Endometrial microvascular endothelial cells (primary cell): ENCODE measurements at regions not wholly inside any gene's neighbourhood (a gene's known extent, or its start where the extent isn't known, plus 50 kb on each side); places are given as distances from the start of the nearest gene placed in this dataset.

ENCODE experiments used
- in situ Hi-C: cut with HindIII; loops from 2 replicates; pipeline ENCODE4 v1.10.0; 2017; ENCODE audit warnings: low sequenced_read_pairs, low pct_unique_long_range_greater_than_20kb; ENCODE audit errors: inconsistent ontology term

DNA sequence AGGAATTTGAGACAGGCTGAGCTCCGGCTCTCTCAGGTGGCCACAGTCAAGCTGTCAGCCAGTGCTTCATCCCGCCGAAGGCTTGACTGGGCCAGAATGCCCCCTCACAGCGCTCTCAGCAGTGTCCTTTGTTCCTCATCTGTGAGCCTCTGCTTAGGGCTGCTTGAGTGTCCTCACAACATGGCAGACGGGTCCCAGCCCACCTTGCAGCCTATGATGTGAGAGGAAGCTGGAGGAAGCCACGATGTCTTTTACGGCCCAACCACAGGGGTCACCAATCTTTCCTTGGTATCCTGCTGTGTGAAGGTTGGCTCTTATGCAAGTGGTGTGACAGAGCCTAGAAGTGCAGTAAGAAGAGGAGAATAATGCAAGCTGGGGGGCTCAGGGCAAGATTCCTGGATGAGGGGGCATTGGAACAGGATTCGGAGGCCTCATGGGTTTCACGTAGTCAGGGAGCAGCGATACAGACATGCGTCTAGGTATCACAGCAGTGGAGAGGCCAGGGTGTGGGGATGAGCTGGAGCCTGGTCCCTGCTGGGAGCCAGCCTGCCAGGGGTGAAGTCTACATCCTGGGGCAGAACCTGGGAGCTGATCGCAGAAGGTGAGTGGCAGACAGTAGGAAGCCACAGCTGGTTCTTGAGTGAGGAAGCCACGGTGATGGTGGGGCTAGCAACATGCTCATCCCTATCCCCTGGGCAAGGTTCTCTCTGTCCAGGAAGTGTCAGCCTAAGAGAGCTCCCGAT lies 234.1 kb downstream of the GLI2 start:
- in situ Hi-C loops: no loop called here

- in situ Hi-C loops: no loop called here
These were observed 236.2 kb downstream of the GLI2 start for GRCh38 chr2:120971866-120972265.

GRCh38 chr2:120972286-120972685 lies 236.6 kb downstream of the GLI2 start:
- in situ Hi-C loops: no loop called here

- in situ Hi-C loops: no loop called here
These were observed 237.5 kb downstream of the GLI2 start for GRCh38 chr2:120973196-120973595.

DNA sequence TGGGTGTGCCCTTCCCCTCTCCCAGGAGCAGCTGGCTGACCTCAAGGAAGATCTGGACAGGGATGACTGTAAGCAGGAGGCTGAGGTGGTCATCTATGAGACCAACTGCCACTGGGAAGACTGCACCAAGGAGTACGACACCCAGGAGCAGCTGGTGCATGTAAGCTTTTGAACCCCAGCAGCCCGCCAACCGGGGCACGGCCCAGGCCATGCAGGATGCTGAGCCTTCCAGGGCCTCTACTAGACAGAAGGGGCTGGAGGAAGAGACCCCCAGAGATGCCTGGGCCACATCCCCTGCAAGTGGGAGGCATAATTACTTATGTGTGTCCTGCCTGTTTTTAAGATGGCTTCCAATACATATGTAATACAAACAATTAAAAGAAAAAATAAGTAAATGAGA lies 239.3 kb downstream of the GLI2 start:
- in situ Hi-C loops: no loop called here

GRCh38 chr2:120976501-120977307 lies 241.0 kb downstream of the GLI2 start:
- in situ Hi-C loops: no loop called here

- in situ Hi-C loops: no loop called here
These were observed 242.1 kb downstream of the GLI2 start for GRCh38 chr2:120977582-120978358.

DNA sequence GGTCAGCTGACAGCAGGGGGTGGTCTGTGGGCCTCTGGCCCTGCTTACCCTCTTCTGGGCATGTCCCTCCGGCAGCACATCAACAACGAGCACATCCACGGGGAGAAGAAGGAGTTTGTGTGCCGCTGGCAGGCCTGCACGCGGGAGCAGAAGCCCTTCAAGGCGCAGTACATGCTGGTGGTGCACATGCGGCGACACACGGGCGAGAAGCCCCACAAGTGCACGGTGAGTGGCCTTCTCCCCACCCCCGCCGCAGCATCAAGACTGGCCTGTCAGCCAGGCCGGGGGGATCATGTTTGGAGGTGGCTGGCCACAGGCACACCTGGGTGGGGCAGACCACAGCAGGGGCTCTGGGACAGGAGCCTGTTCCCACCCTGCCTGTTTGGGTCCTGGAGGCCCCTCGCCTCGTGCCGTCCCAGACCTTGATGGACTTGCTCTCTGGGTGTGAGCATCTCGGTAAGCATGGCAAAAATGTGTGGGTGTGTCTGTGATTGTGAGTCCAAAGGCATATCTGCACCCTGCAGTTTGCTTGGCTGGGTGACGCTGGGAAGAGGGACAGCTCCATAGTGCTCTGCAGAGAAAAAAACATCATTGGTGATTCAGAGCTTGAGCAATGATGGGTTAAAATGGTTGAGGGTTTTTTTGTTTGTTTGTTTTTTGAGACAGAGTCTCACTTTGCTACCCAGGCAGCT lies 242.8 kb downstream of the GLI2 start:
- in situ Hi-C loops: no loop called here

- in situ Hi-C loops: no loop called here
These were observed 243.7 kb downstream of the GLI2 start for GRCh38 chr2:120979398-120979797.

- in situ Hi-C loops: no loop called here
These were observed 244.3 kb downstream of the GLI2 start for GRCh38 chr2:120979921-120980320.

- in situ Hi-C loops: no loop called here
These were observed 245.8 kb downstream of the GLI2 start for GRCh38 chr2:120981443-120981842.

DNA sequence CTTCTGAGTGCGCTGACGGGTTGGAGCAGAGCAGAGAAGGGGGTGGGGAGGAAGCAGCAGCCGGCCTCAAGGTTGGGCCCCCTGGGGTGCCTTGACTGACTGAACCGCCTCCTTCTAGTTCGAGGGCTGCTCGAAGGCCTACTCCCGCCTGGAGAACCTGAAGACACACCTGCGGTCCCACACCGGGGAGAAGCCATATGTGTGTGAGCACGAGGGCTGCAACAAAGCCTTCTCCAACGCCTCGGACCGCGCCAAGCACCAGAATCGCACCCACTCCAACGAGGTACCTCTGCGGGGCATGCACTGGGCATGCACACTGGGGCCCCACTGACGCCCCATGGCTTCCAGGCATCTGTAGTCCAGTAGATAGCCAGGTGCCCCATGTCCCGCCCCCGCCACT lies 246.9 kb downstream of the GLI2 start:
- in situ Hi-C loops: no loop called here

GRCh38 chr2:120983344-120983743 lies 247.7 kb downstream of the GLI2 start:
- in situ Hi-C loops: no loop called here

DNA sequence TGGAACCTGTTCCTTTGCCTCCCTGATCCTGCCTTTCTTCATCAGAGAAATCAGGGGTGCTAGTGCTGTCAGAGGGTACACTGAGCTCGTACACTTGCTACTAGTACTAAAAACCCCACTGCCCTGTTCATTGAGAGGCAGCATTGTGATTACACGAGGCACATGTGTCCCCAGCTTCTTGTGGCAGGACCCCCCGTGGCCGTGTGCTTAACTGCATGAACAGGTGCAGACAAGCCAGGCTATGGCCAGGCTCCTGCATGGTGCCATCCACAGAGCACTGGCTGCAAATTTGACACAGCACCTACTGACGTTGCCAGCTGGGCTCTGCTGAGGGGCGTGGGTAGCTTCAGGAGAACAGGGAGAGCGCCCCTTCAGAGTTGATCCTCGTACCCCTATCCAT lies 248.4 kb downstream of the GLI2 start:
- in situ Hi-C loops: no loop called here

DNA sequence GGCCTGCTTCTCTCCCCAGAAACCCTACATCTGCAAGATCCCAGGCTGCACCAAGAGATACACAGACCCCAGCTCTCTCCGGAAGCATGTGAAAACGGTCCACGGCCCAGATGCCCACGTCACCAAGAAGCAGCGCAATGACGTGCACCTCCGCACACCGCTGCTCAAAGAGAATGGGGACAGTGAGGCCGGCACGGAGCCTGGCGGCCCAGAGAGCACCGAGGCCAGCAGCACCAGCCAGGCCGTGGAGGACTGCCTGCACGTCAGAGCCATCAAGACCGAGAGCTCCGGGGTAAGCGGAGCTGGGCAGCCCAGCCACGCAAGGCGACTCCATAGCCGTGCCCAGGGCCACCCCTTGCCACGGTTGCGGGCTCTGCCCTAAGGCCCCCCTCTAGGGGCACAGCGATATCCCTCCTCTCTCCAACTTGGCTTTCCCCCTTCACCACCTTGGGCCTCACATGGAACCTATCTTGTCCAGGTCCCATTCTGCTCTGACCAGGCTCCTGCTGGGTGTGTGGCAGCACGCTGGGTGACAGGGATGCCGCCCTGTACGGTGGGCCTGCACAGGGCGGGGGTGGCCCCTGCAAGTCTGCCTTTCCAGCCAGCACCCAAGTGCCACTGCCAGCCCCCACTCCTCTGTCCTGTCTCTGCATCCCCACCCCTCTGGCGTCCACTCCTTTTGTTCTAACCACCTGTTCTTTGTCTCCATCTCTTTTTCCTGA lies 248.9 kb downstream of the GLI2 start:
- in situ Hi-C loops: no loop called here

GRCh38 chr2:120985174-120985996 lies 249.7 kb downstream of the GLI2 start:
- in situ Hi-C loops: no loop called here

GRCh38 chr2:120985997-120986651 lies 250.5 kb downstream of the GLI2 start:
- in situ Hi-C loops: no loop called here
